H1 (cell line): ENCODE measurements at regions not wholly inside any gene's neighbourhood (a gene's known extent, or its start where the extent isn't known, plus 50 kb on each side); places are given as distances from the start of the nearest gene placed in this dataset.

ENCODE experiments used
- HDAC2 ChIP-seq, 2 experiments: fragments of 300-600 bp in 1 of 2; sonication (generic) in 1 of 2; IDR thresholded peaks; 2 replicates each; pipeline ENCODE4 v1.6.1; 2011 to 2012; ENCODE audit warnings: low read depth in 2 of 2, low read length in 2 of 2, mild to moderate bottlenecking in 2 of 2, moderate library complexity in 2 of 2, borderline replicate concordance in 1 of 2, inconsistent platforms in 1 of 2
- HDAC6 ChIP-seq: IDR thresholded peaks from one replicate; pipeline ENCODE4 v1.7.1; 2012; ENCODE audit warnings: low read depth, mild to moderate bottlenecking, inconsistent platforms, low read length, moderate library complexity

DNA sequence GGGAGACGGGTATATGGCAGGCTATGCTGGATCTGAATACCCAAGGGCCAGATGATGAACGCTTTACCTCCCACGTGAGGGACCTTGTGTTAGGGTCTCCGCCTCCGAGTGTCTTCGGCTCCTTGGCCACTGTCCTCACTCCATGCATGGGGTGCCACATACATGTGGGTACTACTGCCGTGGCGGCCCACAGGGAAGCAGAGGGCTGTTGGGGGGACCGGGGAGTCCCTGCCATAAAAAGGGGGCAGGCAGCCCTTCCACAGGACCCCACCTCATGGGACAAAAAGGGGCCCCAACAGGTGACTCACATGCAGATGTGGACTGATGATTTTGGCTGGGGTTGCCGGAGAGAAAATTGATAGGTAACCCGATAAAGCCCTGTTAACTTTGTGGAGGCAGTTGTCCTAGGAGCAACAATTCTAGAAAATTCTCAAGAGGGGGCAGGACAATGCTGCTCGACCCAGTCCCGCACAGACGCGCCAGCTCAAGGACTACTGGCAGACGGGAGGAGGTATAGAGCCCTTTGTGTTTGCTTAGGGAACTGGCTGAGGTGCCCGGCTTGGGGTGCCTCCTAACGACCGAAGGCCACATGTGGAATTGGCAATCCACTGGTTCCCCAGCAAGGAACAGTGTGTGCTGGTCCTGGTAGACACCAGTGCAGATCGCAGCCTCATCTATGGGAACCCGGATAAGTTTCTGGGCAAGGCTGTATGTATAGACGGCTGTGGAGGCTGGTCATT, 695.7 kb upstream of the AGA start (continued):
- no peak for TF ChIP-seq HDAC6
- TF ChIP-seq HDAC2 (IDR thresholded peaks at IDR 0.05; ENCODE audit: borderline replicate concordance in 1 of 2, low read depth in 2 of 2, low read length in 2 of 2) = no peak
